Kidney epithelial cell (primary cell): ENCODE measurements at regions not wholly inside any gene's neighbourhood (a gene's known extent, or its start where the extent isn't known, plus 50 kb on each side); places are given as distances from the start of the nearest gene placed in this dataset.

Experiments used
- DNase-seq: peaks from one replicate; pipeline ENCODE4 v3.0.0-alpha.2; 2010; ENCODE audit warnings: low read depth
- H3K27me3 ChIP-seq: 2 replicates; pipeline ENCODE4 v1.6.0; 2011; ENCODE audit warnings: low read length; ENCODE audit not compliant: control insufficient read depth, insufficient read depth
- H3K36me3 ChIP-seq: 2 replicates; pipeline ENCODE4 v1.5.1; 2011; ENCODE audit warnings: low read length; ENCODE audit not compliant: control insufficient read depth, insufficient read depth
- H3K4me3 ChIP-seq: 2 replicates; pipeline ENCODE4 v1.5.1; 2011; ENCODE audit warnings: low read depth, mild to moderate bottlenecking, control low read depth, low read length
- TF ChIP-seq, protein P1 (sequence below): IDR thresholded peaks from 2 replicates; pipeline ENCODE4 v1.5.1; 2011; ENCODE audit warnings: mild to moderate bottlenecking, moderate library complexity, low read length, control low read depth, inconsistent platforms; ENCODE audit not compliant: insufficient read depth, poor library complexity, severe bottlenecking

DNA sequence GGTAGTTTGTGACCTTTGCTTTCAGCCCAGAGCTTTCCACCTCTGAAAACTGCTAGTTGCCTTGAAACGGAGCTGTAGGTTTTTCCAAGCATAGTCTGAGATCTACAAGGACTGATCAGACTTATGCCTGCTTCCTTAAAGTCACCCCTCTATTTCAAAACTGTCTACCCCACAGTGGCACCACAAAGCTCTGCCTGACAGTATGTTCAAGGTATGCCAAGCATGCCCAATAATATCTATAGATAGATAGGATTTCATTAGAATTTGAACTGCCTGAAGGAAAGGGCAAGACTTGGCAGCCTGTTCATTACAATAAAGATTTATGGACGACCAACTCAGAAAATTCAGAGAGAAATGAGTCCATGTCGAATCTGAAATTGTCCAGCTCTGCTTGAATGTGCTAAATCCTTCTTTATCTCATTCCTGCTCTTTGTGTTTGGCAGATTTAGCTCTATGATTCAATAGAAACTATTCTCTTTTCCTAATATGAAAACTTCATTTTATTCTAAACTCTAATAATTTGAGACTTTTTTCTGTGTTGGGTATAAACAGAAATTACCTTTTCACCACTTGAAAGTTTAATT is 227.6 kb upstream of the TBC1D5 start:
- no peaks in the 10 kb centered on the region for H3K36me3 ChIP-seq
- no peak for DNase-seq
- no peak overlapping the region for H3K4me3 ChIP-seq
- no peaks in the 10 kb centered on the region for H3K27me3 ChIP-seq
- TF ChIP-seq, protein P1, sequence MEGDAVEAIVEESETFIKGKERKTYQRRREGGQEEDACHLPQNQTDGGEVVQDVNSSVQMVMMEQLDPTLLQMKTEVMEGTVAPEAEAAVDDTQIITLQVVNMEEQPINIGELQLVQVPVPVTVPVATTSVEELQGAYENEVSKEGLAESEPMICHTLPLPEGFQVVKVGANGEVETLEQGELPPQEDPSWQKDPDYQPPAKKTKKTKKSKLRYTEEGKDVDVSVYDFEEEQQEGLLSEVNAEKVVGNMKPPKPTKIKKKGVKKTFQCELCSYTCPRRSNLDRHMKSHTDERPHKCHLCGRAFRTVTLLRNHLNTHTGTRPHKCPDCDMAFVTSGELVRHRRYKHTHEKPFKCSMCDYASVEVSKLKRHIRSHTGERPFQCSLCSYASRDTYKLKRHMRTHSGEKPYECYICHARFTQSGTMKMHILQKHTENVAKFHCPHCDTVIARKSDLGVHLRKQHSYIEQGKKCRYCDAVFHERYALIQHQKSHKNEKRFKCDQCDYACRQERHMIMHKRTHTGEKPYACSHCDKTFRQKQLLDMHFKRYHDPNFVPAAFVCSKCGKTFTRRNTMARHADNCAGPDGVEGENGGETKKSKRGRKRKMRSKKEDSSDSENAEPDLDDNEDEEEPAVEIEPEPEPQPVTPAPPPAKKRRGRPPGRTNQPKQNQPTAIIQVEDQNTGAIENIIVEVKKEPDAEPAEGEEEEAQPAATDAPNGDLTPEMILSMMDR: no peak

DNA sequence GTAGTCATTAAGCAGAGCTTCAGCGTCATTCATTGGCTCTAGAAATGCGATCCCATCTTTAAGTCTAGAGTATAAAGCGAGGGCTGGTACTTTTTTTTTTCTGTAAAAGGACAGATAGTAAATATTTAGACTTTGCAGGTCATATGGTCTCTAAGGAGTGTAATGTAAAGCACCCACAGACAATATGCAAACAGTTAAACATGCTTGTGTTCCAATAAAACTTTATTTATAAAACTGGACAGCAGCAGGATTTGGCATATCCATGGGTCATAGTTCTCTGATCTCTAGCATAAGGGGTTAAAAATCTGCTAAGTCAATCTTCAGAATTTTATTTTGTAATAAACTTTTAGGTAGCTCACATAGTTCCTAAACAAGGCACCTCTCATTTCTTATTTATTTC is 226.8 kb upstream of the TBC1D5 start:
- no peaks in the 10 kb centered on the region for H3K27me3 ChIP-seq
- H3K4me3 ChIP-seq: no peak overlapping the region
- H3K36me3 ChIP-seq: no peaks in the 10 kb centered on the region
- DNase-seq: no peak
- TF ChIP-seq, protein P1: no peak

DNA sequence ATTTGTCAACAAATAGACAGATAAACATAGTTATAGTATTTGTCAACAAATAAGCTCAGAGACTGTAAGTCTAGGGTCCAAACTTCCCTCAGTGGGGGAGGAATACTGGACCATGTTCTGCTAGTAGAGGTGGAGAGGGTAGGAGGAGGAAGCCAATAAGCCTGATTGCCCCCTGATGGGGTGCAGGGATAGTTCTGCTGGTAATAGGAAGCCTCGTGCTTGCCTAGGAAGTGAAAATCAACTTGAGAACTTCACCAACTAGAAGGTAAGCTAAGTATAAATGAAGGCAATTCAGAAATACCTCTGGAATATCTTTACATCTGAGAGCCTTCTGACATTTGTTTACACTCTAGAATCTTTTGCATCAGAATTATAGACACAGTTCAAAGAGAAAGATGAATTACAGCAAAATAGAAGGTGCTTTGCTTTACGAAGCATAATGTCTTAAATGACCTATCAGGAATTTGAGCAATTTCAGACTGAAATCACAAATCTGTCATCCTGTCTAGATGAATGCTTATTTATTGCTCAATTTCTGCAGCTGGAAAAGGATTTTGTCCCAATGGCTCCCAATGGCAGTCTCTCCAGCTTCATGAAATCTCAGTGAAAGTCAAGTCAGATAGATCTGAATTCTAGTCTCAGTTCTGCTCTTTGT is 225.6 kb upstream of the TBC1D5 start:
- no peak for DNase-seq
- Histone ChIP-seq H3K36me3 (no peaks in the 10 kb centered on the region), H3K27me3 (no peaks in the 10 kb centered on the region), H3K4me3 (no peak overlapping the region)
- TF ChIP-seq, protein P1: no peak

- no peak for DNase-seq
- no peaks in the 10 kb centered on the region for H3K27me3 ChIP-seq
- no peaks in the 10 kb centered on the region for H3K36me3 ChIP-seq
- H3K4me3 ChIP-seq: no peak overlapping the region
- TF ChIP-seq, protein P1: no peak
Measured at GRCh38 chr3:17967111-17967510, 224.7 kb upstream of the TBC1D5 start.

DNA sequence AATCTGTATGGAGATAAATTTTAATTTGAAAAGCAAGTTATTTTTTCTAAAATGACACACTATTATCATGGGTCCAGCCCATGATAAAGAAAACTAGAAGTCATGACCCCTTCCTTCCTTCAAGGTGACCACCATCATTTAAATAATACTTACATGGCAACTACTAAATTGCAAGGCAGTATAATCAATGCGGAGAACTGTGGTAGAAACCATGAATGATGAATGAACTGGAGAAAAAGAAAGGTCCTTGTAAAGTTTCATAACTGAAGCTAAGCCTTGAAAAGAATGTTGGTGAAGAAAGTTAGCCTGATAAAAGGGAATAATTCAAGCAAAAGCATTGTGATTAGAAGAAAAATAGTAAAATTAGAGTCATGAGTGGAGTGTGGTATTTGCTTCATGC is 222.9 kb upstream of the TBC1D5 start:
- TF ChIP-seq, protein P1: no peak
- Histone ChIP-seq H3K36me3 (no peaks in the 10 kb centered on the region), H3K4me3 (no peak overlapping the region), H3K27me3 (no peaks in the 10 kb centered on the region)
- no peak for DNase-seq

DNA sequence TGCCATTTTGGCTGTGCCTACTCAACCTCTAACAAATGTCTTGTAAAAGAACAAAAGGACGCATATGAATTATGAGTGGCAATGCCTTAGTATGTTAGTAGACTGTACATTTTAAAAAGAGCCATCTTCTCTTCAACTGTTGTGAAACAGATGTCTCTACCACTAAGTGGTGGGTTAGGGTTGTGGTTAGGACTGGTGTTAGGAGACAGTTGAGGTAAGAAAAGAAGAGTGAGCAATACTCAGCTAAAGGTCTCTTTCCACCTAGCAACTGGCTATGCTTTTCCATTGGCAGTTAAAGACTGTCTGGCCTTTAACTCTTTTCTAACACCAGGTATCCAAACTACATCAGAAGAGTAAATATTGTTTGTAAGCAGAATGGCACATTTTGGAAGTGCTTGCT is 221.7 kb upstream of the TBC1D5 start:
- H3K4me3 ChIP-seq: no peak overlapping the region
- no peaks in the 10 kb centered on the region for H3K36me3 ChIP-seq
- no peaks in the 10 kb centered on the region for H3K27me3 ChIP-seq
- no peak for DNase-seq
- TF ChIP-seq, protein P1: no peak
